Endothelial cell (in vitro differentiated cells): ENCODE measurements at regions not wholly inside any gene's neighbourhood (a gene's known extent, or its start where the extent isn't known, plus 50 kb on each side); places are given as distances from the start of the nearest gene placed in this dataset.

ENCODE experiments used
- DNase-seq: peaks from one replicate; pipeline ENCODE4 v3.0.0; 2021; ENCODE audit warnings: low spot score
- H3K27ac Mint-ChIP-seq: one replicate; pipeline ENCODE4 v1.8.0; 2021; ENCODE audit warnings: mixed read lengths, inconsistent platforms; ENCODE audit not compliant: unreplicated experiment
- H3K27me3 Mint-ChIP-seq: one replicate; pipeline ENCODE4 v1.8.0; 2021; ENCODE audit warnings: mild to moderate bottlenecking, moderate library complexity, mixed read lengths, inconsistent platforms; ENCODE audit not compliant: unreplicated experiment
- H3K36me3 Mint-ChIP-seq: one replicate; pipeline ENCODE4 v1.8.0; 2021; ENCODE audit warnings: mild to moderate bottlenecking, low read depth, mixed read lengths, inconsistent platforms; ENCODE audit not compliant: unreplicated experiment
- H3K4me1 Mint-ChIP-seq: one replicate; pipeline ENCODE4 v1.8.0; 2021; ENCODE audit warnings: mild to moderate bottlenecking, mixed read lengths, inconsistent platforms; ENCODE audit not compliant: unreplicated experiment
- H3K4me3 Mint-ChIP-seq: one replicate; pipeline ENCODE4 v1.8.0; 2021; ENCODE audit warnings: mild to moderate bottlenecking, mixed read lengths, inconsistent platforms; ENCODE audit not compliant: unreplicated experiment
- H3K9me3 Mint-ChIP-seq: one replicate; pipeline ENCODE4 v1.8.0; 2021; ENCODE audit warnings: mixed read lengths, inconsistent platforms; ENCODE audit not compliant: unreplicated experiment
- TF ChIP-seq, protein P1 (sequence below): fragments of 200-600 bp; sonication (generic); IDR thresholded peaks from one replicate; pipeline ENCODE4 v1.5.0; 2021; ENCODE audit warnings: antibody characterized with exemption; ENCODE audit not compliant: unreplicated experiment

DNA sequence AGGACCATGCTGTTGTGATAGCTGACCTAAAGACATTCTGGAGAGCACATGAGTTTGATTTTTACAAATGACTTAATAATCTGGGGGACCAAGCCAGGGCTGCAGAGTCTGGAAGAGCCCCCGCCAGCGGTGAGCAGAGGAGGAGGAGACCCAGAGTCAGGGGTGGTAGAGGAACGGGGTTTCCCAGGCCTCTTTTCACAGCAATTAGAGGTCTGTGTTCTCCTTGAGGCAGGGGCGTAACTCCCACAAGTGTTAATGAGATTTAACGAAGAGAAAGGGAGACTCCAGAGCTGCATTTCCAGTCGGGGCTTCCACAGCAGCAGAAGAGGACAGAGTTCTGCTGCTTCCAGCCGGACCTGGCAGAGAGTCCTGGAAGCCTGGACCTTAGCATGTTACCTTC is 137.9 kb upstream of the SLC24A2 start:
- no peaks in the 10 kb centered on the region for H3K9me3 Mint-ChIP-seq
- no peaks in the 10 kb centered on the region for H3K36me3 Mint-ChIP-seq
- TF ChIP-seq, protein P1, sequence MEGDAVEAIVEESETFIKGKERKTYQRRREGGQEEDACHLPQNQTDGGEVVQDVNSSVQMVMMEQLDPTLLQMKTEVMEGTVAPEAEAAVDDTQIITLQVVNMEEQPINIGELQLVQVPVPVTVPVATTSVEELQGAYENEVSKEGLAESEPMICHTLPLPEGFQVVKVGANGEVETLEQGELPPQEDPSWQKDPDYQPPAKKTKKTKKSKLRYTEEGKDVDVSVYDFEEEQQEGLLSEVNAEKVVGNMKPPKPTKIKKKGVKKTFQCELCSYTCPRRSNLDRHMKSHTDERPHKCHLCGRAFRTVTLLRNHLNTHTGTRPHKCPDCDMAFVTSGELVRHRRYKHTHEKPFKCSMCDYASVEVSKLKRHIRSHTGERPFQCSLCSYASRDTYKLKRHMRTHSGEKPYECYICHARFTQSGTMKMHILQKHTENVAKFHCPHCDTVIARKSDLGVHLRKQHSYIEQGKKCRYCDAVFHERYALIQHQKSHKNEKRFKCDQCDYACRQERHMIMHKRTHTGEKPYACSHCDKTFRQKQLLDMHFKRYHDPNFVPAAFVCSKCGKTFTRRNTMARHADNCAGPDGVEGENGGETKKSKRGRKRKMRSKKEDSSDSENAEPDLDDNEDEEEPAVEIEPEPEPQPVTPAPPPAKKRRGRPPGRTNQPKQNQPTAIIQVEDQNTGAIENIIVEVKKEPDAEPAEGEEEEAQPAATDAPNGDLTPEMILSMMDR, result no peak
- no peaks in the 10 kb centered on the region for H3K27me3 Mint-ChIP-seq
- H3K4me3 Mint-ChIP-seq, result no peak overlapping the region
- H3K27ac Mint-ChIP-seq, result no peak overlapping the region
- H3K4me1 Mint-ChIP-seq, result peaks cover 8% of the 10 kb centered on the region
- DNase-seq, result no peak

DNA sequence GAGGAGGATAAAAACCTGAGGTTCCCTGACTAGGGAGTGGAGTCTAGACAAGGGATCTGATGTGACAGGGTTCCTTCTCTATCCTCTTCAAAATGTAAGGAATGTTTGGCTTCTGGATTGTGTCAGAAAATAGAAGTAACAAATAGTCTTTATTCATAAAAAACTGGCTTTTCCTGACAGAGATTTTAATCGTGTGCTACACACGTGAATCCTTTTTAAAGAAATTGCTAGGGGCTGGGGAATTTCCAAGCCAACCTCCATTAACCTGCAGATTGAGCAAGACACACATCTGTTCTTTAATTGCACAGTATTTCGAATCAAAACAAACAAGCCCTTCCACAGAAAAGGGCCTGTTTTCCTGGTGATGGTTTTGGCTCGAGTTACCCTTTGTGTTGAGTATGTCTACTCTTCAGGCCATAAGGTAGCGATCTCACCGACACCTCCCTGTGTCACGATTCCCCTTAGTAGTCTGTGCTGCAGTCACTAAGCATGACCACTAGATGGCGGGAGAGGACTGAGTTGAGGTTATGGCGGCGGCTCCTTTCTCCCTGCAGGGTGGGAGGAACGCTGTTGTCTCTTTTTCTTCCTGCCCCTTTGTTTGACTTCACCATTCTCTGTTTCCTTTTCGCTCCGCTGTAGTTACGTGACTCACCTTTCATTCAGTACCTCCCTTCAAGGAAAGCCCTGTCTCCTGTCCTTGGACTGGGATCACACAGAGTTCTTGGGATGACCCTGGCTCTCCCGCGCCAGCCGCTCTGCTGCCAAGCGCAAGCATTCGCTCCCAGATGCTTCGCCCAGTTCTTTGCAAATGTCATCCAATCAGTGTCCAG is 137.1 kb upstream of the SLC24A2 start:
- Mint-ChIP-seq H3K27me3 (no peaks in the 10 kb centered on the region), H3K36me3 (no peaks in the 10 kb centered on the region), H3K27ac (no peak overlapping the region), H3K4me3 (peak overlapping the region; percentile 60), H3K4me1 (peaks cover 8% of the 10 kb centered on the region), H3K9me3 (no peaks in the 10 kb centered on the region)
- DNase-seq, result peak; percentile 86
- TF ChIP-seq, protein P1, result peak; percentile 95

DNA sequence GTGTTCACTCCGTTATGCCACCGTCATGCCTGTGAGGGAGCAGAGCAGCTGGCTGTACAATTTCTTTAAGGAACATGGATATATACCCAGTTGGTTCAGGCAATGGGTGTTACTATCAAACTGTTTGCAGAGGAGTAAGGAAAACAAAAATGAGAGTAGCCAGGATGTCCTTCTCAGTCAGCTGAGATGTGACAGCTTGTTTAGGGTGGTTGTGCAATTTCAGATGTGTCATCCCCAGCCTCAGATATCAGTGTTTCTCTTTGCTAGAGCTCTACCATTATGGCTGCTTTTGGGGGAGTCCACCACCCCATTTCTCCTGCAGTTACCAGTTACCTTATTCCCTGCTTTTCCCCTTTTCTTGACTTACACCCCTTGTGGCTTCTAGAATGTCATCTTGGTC is 135.2 kb upstream of the SLC24A2 start:
- H3K27ac Mint-ChIP-seq, result no peak overlapping the region
- TF ChIP-seq, protein P1, result no peak
- H3K36me3 Mint-ChIP-seq, result no peaks in the 10 kb centered on the region
- no peaks in the 10 kb centered on the region for H3K27me3 Mint-ChIP-seq
- H3K9me3 Mint-ChIP-seq, result no peaks in the 10 kb centered on the region
- DNase-seq, result no peak
- H3K4me1 Mint-ChIP-seq, result peaks cover 8% of the 10 kb centered on the region
- no peak overlapping the region for H3K4me3 Mint-ChIP-seq

DNA sequence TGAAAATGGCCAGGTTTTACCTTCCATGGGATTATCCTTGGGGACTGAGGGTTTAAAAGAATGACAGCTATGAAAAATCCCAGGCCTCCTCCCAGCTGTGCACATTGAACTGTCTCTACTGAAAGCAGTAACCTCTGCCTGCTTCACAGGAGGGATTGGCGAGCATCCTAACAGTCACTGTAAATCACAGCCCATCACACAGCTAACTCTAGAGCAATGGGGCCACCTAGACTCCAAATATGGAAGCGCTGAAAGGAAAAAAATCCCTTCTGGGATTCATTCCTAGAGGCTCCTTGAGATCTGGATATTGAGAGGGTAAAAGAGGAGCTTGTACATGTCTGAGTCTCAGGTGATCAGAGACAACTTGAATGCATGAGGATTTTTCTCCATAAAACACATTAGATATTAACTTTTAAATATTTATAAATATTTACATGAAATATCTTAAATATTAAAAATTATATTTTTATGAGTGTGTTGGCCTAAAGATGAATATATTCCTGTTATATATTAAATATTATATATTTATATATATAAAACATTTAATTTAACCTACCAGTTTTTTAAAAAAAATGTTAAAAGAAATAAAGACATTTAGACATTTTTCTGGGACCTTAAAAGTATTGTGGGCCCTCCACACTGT is 133.8 kb upstream of the SLC24A2 start:
- peak; percentile 58 for DNase-seq
- Mint-ChIP-seq H3K36me3 (no peaks in the 10 kb centered on the region), H3K27me3 (no peaks in the 10 kb centered on the region), H3K4me1 (peaks cover 8% of the 10 kb centered on the region), H3K4me3 (no peak overlapping the region), H3K27ac (no peak overlapping the region), H3K9me3 (no peaks in the 10 kb centered on the region)
- TF ChIP-seq, protein P1, result no peak

DNA sequence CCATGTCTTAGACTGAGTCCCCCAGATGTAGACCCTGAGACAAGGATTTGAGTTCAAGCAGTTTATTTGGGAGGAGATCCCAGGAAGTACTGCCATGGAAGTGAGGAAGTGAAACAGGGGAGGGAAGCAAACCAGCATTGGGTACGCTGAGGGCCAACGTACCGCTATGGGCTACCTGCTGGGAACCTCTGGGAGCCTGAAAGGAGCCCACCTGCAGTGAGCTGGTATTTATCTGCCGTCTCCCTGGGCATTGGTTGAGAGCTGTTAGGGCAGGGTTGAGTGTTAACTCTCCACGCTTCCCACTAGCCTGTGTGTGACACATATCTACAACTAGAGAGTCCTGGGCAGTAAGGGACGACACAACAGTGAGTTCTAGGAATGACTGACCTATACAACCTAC is 131.6 kb upstream of the SLC24A2 start:
- Mint-ChIP-seq H3K4me3 (no peak overlapping the region), H3K9me3 (no peaks in the 10 kb centered on the region), H3K4me1 (no peaks in the 10 kb centered on the region), H3K27me3 (no peaks in the 10 kb centered on the region), H3K27ac (no peak overlapping the region), H3K36me3 (no peaks in the 10 kb centered on the region)
- TF ChIP-seq, protein P1, result no peak
- DNase-seq, result no peak
